Psoas muscle (tissue), 7 donors: ENCODE measurements at regions not wholly inside any gene's neighbourhood (a gene's known extent, or its start where the extent isn't known, plus 50 kb on each side); places are given as distances from the start of the nearest gene placed in this dataset.

ENCODE experiments used
- ATAC-seq, 4 donors: fragments of 200-7000 bp; cut with Tn5 transposase; one replicate each; pipeline ENCODE4 v1.9.1; 2020; ENCODE audit warnings: moderate library complexity in 3 of 4, mild to moderate bottlenecking in 2 of 4
- DNase-seq, 2 donors: peaks; one replicate each; pipeline ENCODE4 v3.0.0-alpha.2; 2020
- H3K27ac ChIP-seq: fragments of 200-600 bp; one replicate; pipeline ENCODE4 v1.8.0; 2022
- H3K27me3 ChIP-seq, 3 donors: fragments of 200-600 bp in 1 of 3; one replicate each; pipeline versions ENCODE4 v1.6.1 to v1.8.0; 2013 to 2022; ENCODE audit warnings: low read length in 2 of 3, mild to moderate bottlenecking in 2 of 3, moderate library complexity in 1 of 3; ENCODE audit not compliant: insufficient read depth in 3 of 3
- H3K36me3 ChIP-seq, 2 donors: fragments of 200-600 bp in 1 of 2; one replicate each; pipeline versions ENCODE4 v1.6.1 to v1.8.0; 2013 to 2022; ENCODE audit warnings: low read depth in 1 of 2, mild to moderate bottlenecking in 1 of 2, moderate library complexity in 1 of 2; ENCODE audit not compliant: insufficient read depth in 1 of 2
- H3K4me1 ChIP-seq: fragments of 200-600 bp; one replicate; pipeline ENCODE4 v1.8.0; 2022
- H3K4me3 ChIP-seq: fragments of 200-600 bp; one replicate; pipeline ENCODE4 v1.8.0; 2022; ENCODE audit warnings: mild to moderate bottlenecking
- H3K9me3 ChIP-seq: fragments of 200-600 bp; one replicate; pipeline ENCODE4 v1.8.0; 2022
- CTCF ChIP-seq: fragments of 200-600 bp; IDR thresholded peaks from one replicate; pipeline ENCODE4 v1.8.0; 2022; ENCODE audit warnings: antibody characterized with exemption
- WGBS, 3 donors: extraction: QIAGEN DNeasy Blood & Tissue Kit; methylation state at CpG; one replicate each; pipeline versions ENCODE4 v1.1.6 to v1.1.7; 2013; 5-methylcytosine and 5-hydroxymethylcytosine counted together
- intact Hi-C, 2 donors: fragments of 100-400 bp; cut with DNase I; formaldehyde crosslinking; loops; one replicate each; pipeline versions ENCODE4 v1.11.0 to v1.14.2; 2022
- donor health status: healthy with polysubstance abuse.
- donor health status: DM: no; HTN: no; CAD: no; lungs with moderate emphysema.
- donor health status: Bipolar disorder and iron deficiency.
- donor health status: healthy.
- donor health status: DM: yes; HTN: yes; CAD: no.
- donor health status: DM: no; HTN: no; CAD: no.
- donor health status: DM: yes; HTN: yes; CAD: no.

- no peaks in the 10 kb centered on the region for H3K4me1 ChIP-seq
- TF ChIP-seq CTCF, result no peak
- no peaks in the 10 kb centered on the region for H3K36me3 ChIP-seq
- ATAC-seq, result no peak
- H3K4me3 ChIP-seq, result no peak overlapping the region
- intact Hi-C loops, result no loop called here
- 82 to 86% (median 83%) methylated on average over 5 of the region's 5 CpGs for WGBS, 3 donors
- no peak overlapping the region for H3K27ac ChIP-seq
- DNase-seq, result no peak
- peaks cover 0 to 1% (median 1%) of the 10 kb centered on the region in 3 donors for H3K27me3 ChIP-seq
- H3K9me3 ChIP-seq, result no peaks in the 10 kb centered on the region
These were observed 200.1 kb upstream of the PRKCQ start for GRCh38 chr10:6780008-6780677.

GRCh38 chr10:6778992-6779701 lies 199.1 kb upstream of the PRKCQ start:
- no peak overlapping the region for H3K27ac ChIP-seq
- no peaks in the 10 kb centered on the region for H3K9me3 ChIP-seq
- H3K36me3 ChIP-seq, result no peaks in the 10 kb centered on the region
- H3K4me3 ChIP-seq, result no peak overlapping the region
- H3K27me3 ChIP-seq, result peaks cover 0 to 3% (median 3%) of the 10 kb centered on the region in 3 donors
- peak in 1 of 2 donors; percentile 27 for DNase-seq
- WGBS, 3 donors, result 24 to 41% (median 28%) methylated on average over 4 of the region's 4 CpGs
- ATAC-seq, result peak; percentile 73 to 97 (median 91)
- no peak for TF ChIP-seq CTCF
- intact Hi-C loops, result no loop called here
- H3K4me1 ChIP-seq, result no peaks in the 10 kb centered on the region

- peaks cover 0 to 3% (median 3%) of the 10 kb centered on the region in 3 donors for H3K27me3 ChIP-seq
- DNase-seq (no peak), ATAC-seq (no peak)
- 78 to 82% (median 80%) methylated on average over 5 of the region's 5 CpGs for WGBS, 3 donors
- no peaks in the 10 kb centered on the region for H3K36me3 ChIP-seq
- no peaks in the 10 kb centered on the region for H3K9me3 ChIP-seq
- no peak for TF ChIP-seq CTCF
- no peak overlapping the region for H3K27ac ChIP-seq
- intact Hi-C loops, result no loop called here
- no peak overlapping the region for H3K4me3 ChIP-seq
- no peaks in the 10 kb centered on the region for H3K4me1 ChIP-seq
These were observed 196.1 kb upstream of the PRKCQ start for GRCh38 chr10:6776170-6776569.

GRCh38 chr10:6774406-6774805 lies 194.3 kb upstream of the PRKCQ start:
- WGBS, 3 donors, result 56 to 69% (median 60%) methylated on average over 3 of the region's 3 CpGs
- no peak for DNase-seq
- Histone ChIP-seq H3K27me3 (peaks cover 0 to 3% (median 3%) of the 10 kb centered on the region in 3 donors), H3K4me3 (no peak overlapping the region), H3K27ac (no peak overlapping the region), H3K4me1 (no peaks in the 10 kb centered on the region), H3K9me3 (peaks cover 6% of the 10 kb centered on the region), H3K36me3 (no peaks in the 10 kb centered on the region)
- no peak for TF ChIP-seq CTCF
- intact Hi-C loops, result no loop called here
- no peak for ATAC-seq
